ENCODE measurements at regions not wholly inside any gene's neighbourhood (a gene's known extent, or its start where the extent isn't known, plus 50 kb on each side); places are given as distances from the start of the nearest gene placed in this dataset.
A peak's percentile ranks its signal among the peaks of the same experiment; 100 is the strongest.

- Histone ChIP-seq H3K79me2 (replicated peaks; ENCODE audit: insufficient read depth) (no peaks in the 10 kb centered on the region), H3K9me2 (ENCODE audit: insufficient read depth) (peaks cover 7% of the 10 kb centered on the region), H3K4me2 (no peak overlapping the region), H2AFZ (peak overlapping the region; percentile 60; the same call in 1 of the 2 replicates), H3K27ac (ENCODE audit: low read depth) (no peak overlapping the region), H3K36me3 (ENCODE audit: insufficient read depth) (no peaks in the 10 kb centered on the region), H4K20me1 (replicated peaks; ENCODE audit: insufficient read depth) (no peaks in the 10 kb centered on the region), H3K4me3 (no peak overlapping the region), H3K27me3 (ENCODE audit: insufficient read depth) (no peaks in the 10 kb centered on the region), H3F3A (replicated peaks; ENCODE audit: low read depth) (no peaks in the 10 kb centered on the region), H3K4me1 (ENCODE audit: insufficient read depth) (peaks cover 19% of the 10 kb centered on the region)
- no peaks in the 10 kb centered on the region for H3K27me3 Mint-ChIP-seq (ENCODE audit: insufficient read depth, low read depth, poor library complexity)
- no peaks in the 10 kb centered on the region for H3K36me3 Mint-ChIP-seq (ENCODE audit: low read depth)
- DNase-seq (ENCODE audit: low spot score): no peak
- H3K4me3 Mint-ChIP-seq: no peak overlapping the region
- TF ChIP-seq, protein P1, sequence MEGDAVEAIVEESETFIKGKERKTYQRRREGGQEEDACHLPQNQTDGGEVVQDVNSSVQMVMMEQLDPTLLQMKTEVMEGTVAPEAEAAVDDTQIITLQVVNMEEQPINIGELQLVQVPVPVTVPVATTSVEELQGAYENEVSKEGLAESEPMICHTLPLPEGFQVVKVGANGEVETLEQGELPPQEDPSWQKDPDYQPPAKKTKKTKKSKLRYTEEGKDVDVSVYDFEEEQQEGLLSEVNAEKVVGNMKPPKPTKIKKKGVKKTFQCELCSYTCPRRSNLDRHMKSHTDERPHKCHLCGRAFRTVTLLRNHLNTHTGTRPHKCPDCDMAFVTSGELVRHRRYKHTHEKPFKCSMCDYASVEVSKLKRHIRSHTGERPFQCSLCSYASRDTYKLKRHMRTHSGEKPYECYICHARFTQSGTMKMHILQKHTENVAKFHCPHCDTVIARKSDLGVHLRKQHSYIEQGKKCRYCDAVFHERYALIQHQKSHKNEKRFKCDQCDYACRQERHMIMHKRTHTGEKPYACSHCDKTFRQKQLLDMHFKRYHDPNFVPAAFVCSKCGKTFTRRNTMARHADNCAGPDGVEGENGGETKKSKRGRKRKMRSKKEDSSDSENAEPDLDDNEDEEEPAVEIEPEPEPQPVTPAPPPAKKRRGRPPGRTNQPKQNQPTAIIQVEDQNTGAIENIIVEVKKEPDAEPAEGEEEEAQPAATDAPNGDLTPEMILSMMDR (conservative IDR thresholded peaks at IDR 0.05; ENCODE audit: low read depth in 2 of 2): no peak
- TF ChIP-seq POLR2AphosphoS5 (IDR thresholded peaks at IDR 0.05; ENCODE audit: low read depth) (no peak), ZNF114 (CRISPR knock-in tag; IDR thresholded peaks at IDR 0.05) (no peak), NANOG (IDR thresholded peaks at IDR 0.05; ENCODE audit: borderline replicate concordance) (no peak), JUNB (IDR thresholded peaks at IDR 0.05; ENCODE audit: unreplicated experiment) (no peak), CREB1 (CRISPR knock-in tag; IDR thresholded peaks at IDR 0.05; ENCODE audit: low read depth) (no peak), EZH2 (IDR thresholded peaks at IDR 0.05; ENCODE audit: low read depth, unreplicated experiment) (no peak), STAT1 (IDR thresholded peaks at IDR 0.05; ENCODE audit: unreplicated experiment) (no peak), EZH2phosphoT487 (IDR thresholded peaks at IDR 0.05; ENCODE audit: unreplicated experiment) (no peak), ETS1 (IDR thresholded peaks at IDR 0.05) (no peak), ZNF331 (CRISPR knock-in tag; IDR thresholded peaks at IDR 0.05; ENCODE audit: low read depth) (no peak), ZNF462 (CRISPR knock-in tag; IDR thresholded peaks at IDR 0.05) (no peak)
- TF ChIP-seq, protein P2, sequence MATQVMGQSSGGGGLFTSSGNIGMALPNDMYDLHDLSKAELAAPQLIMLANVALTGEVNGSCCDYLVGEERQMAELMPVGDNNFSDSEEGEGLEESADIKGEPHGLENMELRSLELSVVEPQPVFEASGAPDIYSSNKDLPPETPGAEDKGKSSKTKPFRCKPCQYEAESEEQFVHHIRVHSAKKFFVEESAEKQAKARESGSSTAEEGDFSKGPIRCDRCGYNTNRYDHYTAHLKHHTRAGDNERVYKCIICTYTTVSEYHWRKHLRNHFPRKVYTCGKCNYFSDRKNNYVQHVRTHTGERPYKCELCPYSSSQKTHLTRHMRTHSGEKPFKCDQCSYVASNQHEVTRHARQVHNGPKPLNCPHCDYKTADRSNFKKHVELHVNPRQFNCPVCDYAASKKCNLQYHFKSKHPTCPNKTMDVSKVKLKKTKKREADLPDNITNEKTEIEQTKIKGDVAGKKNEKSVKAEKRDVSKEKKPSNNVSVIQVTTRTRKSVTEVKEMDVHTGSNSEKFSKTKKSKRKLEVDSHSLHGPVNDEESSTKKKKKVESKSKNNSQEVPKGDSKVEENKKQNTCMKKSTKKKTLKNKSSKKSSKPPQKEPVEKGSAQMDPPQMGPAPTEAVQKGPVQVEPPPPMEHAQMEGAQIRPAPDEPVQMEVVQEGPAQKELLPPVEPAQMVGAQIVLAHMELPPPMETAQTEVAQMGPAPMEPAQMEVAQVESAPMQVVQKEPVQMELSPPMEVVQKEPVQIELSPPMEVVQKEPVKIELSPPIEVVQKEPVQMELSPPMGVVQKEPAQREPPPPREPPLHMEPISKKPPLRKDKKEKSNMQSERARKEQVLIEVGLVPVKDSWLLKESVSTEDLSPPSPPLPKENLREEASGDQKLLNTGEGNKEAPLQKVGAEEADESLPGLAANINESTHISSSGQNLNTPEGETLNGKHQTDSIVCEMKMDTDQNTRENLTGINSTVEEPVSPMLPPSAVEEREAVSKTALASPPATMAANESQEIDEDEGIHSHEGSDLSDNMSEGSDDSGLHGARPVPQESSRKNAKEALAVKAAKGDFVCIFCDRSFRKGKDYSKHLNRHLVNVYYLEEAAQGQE (IDR thresholded peaks at IDR 0.05; ENCODE audit: unreplicated experiment): no peak
- no peak overlapping the region for H3K27ac Mint-ChIP-seq
- H3K4me1 Mint-ChIP-seq: peaks cover 25% of the 10 kb centered on the region
- no peak for ATAC-seq
- H3K9me3 Mint-ChIP-seq: no peaks in the 10 kb centered on the region
Observed at GRCh38 chr3:187565701-187566100, 104.5 kb downstream of the SST start.

All from GM23338 (cell line).